RWPE2 (cell line): ENCODE measurements at regions not wholly inside any gene's neighbourhood (a gene's known extent, or its start where the extent isn't known, plus 50 kb on each side); places are given as distances from the start of the nearest gene placed in this dataset.
A peak's percentile ranks its signal among the peaks of the same experiment; 100 is the strongest.

Experiments
- ATAC-seq: fragments of 200-7000 bp; cut with Tn5 transposase; 3 replicates; pipeline ENCODE4 v1.9.1; 2021; ENCODE audit warnings: low read depth
- DNase-seq: peaks from one replicate; pipeline ENCODE4 v3.0.0-alpha.2; 2020; ENCODE audit warnings: low spot score
- H3K27ac ChIP-seq: fragments of 450-650 bp; 2 replicates; pipeline ENCODE4 v1.5.1; 2017; ENCODE audit warnings: mild to moderate bottlenecking; ENCODE audit not compliant: poor library complexity, severe bottlenecking
- H3K27me3 ChIP-seq: fragments of 250-450 bp; sonication (Bioruptor Pico); 2 replicates; pipeline ENCODE4 v1.5.1; 2021; ENCODE audit warnings: mild to moderate bottlenecking, moderate library complexity; ENCODE audit not compliant: insufficient read depth, poor library complexity, severe bottlenecking
- H3K36me3 ChIP-seq: fragments of 250-450 bp; sonication (Bioruptor Pico); 2 replicates; pipeline ENCODE4 v1.5.1; 2020; ENCODE audit warnings: low read depth, mild to moderate bottlenecking, moderate library complexity
- H3K4me1 ChIP-seq: fragments of 250-450 bp; sonication (Bioruptor Pico); 2 replicates; pipeline ENCODE4 v1.5.1; 2021; ENCODE audit warnings: mild to moderate bottlenecking, moderate library complexity; ENCODE audit not compliant: insufficient read depth, poor library complexity, severe bottlenecking
- H3K4me3 ChIP-seq: fragments of 250-450 bp; sonication (Bioruptor Pico); 2 replicates; pipeline ENCODE4 v1.5.1; 2021; ENCODE audit warnings: mild to moderate bottlenecking, moderate library complexity; ENCODE audit not compliant: severe bottlenecking
- H3K9me3 ChIP-seq: fragments of 250-450 bp; sonication (Bioruptor Pico); 2 replicates; pipeline ENCODE4 v1.5.1; 2021; ENCODE audit warnings: mild to moderate bottlenecking, moderate library complexity; ENCODE audit not compliant: severe bottlenecking
- TF ChIP-seq, protein P1 (sequence below): fragments of 450-650 bp; IDR thresholded peaks from one replicate; pipeline ENCODE4 v1.5.1; 2017; ENCODE audit warnings: mild to moderate bottlenecking, moderate library complexity; ENCODE audit not compliant: poor library complexity, severe bottlenecking

DNA sequence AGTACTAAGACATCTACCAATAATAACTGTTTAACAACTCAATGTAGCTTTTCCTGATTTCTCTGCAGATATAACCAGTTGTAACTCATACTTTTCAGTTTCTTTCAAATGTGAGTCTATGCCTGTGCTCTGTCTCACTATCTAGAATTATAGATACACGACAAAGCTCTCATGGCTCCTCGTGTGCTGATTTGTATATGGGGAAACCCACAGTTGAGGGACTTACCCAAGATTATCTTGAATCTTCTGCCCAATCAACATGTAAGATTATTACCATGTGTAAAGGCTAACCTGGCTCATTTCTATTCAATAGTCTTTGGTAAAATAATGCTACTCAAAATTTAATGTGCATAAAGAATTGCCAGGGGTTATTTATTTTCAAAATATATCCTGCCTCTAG lies 554.4 kb downstream of the FBXO15 start:
- no peaks in the 10 kb centered on the region for H3K36me3 ChIP-seq
- no peaks in the 10 kb centered on the region for H3K4me1 ChIP-seq
- H3K27me3 ChIP-seq, result no peaks in the 10 kb centered on the region
- H3K27ac ChIP-seq, result no peak overlapping the region
- no peak overlapping the region for H3K4me3 ChIP-seq
- ATAC-seq, result no peak
- H3K9me3 ChIP-seq, result no peaks in the 10 kb centered on the region
- no peak for DNase-seq
- TF ChIP-seq, protein P1, sequence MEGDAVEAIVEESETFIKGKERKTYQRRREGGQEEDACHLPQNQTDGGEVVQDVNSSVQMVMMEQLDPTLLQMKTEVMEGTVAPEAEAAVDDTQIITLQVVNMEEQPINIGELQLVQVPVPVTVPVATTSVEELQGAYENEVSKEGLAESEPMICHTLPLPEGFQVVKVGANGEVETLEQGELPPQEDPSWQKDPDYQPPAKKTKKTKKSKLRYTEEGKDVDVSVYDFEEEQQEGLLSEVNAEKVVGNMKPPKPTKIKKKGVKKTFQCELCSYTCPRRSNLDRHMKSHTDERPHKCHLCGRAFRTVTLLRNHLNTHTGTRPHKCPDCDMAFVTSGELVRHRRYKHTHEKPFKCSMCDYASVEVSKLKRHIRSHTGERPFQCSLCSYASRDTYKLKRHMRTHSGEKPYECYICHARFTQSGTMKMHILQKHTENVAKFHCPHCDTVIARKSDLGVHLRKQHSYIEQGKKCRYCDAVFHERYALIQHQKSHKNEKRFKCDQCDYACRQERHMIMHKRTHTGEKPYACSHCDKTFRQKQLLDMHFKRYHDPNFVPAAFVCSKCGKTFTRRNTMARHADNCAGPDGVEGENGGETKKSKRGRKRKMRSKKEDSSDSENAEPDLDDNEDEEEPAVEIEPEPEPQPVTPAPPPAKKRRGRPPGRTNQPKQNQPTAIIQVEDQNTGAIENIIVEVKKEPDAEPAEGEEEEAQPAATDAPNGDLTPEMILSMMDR, result no peak

- no peak for DNase-seq
- TF ChIP-seq, protein P1, result no peak
- no peaks in the 10 kb centered on the region for H3K36me3 ChIP-seq
Measured at GRCh38 chr18:73590950-73591349, 556.7 kb downstream of the FBXO15 start.

DNA sequence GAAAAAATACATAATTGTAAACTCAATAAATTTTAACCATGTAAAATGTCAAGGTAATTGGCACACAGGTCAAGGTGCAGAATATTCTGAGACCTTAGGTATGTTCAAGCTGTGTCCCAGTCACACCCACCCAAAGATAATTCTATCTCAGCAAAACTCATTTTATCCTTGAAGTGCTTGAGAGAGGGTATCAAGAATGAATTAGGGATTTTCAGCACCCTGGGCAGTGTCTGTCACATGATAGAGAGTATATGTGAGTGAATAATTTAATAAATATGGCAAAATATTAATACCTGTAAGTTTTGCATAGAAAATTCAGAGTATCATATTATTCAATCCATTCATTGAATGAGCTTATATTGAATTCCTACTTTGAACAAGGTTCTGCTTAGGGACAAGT lies 567.9 kb downstream of the FBXO15 start:
- TF ChIP-seq, protein P1, result no peak
- Histone ChIP-seq H3K4me1 (no peaks in the 10 kb centered on the region), H3K27me3 (no peaks in the 10 kb centered on the region), H3K9me3 (no peaks in the 10 kb centered on the region), H3K27ac (no peak overlapping the region), H3K36me3 (no peaks in the 10 kb centered on the region), H3K4me3 (no peak overlapping the region)
- DNase-seq (no peak), ATAC-seq (no peak)

More at GRCh38 chr18:73590950-73591349, 556.7 kb downstream of the FBXO15 start:
- Histone ChIP-seq H3K4me1 (no peaks in the 10 kb centered on the region), H3K27ac (no peak overlapping the region), H3K9me3 (no peaks in the 10 kb centered on the region), H3K27me3 (no peaks in the 10 kb centered on the region), H3K4me3 (no peak overlapping the region)
- no peak for ATAC-seq

GRCh38 chr18:73577365-73577764 lies 570.3 kb downstream of the FBXO15 start:
- H3K27me3 ChIP-seq, result no peaks in the 10 kb centered on the region
- H3K4me3 ChIP-seq, result no peak overlapping the region
- ATAC-seq (no peak), DNase-seq (no peak)
- TF ChIP-seq, protein P1, result no peak
- no peaks in the 10 kb centered on the region for H3K36me3 ChIP-seq
- no peak overlapping the region for H3K27ac ChIP-seq
- H3K4me1 ChIP-seq, result no peaks in the 10 kb centered on the region
- no peaks in the 10 kb centered on the region for H3K9me3 ChIP-seq

- DNase-seq, result no peak
- Histone ChIP-seq H3K4me3 (no peak overlapping the region), H3K36me3 (no peaks in the 10 kb centered on the region), H3K27ac (peak overlapping the region; percentile 80), H3K4me1 (peaks cover 13% of the 10 kb centered on the region), H3K9me3 (no peaks in the 10 kb centered on the region), H3K27me3 (no peaks in the 10 kb centered on the region)
- TF ChIP-seq, protein P1, result no peak
- peak; percentile 97 for ATAC-seq
Measured at GRCh38 chr18:73563901-73564472, 583.6 kb downstream of the FBXO15 start.
